MCF 10A (cell line): ENCODE measurements at regions not wholly inside any gene's neighbourhood (a gene's known extent, or its start where the extent isn't known, plus 50 kb on each side); places are given as distances from the start of the nearest gene placed in this dataset.
"Not testable (repeated sequence)": the region's sequence is repeated elsewhere in the genome, so short reads cannot be mapped to it uniquely, and the experiment has no call there.

Experiments
- BruUV-seq: library from RNA; stranded (reverse); fragments of 400-500 nt; replicated peaks from 2 replicates; lab custom pipeline; 2021; lab: Mats Ljungman, UMichigan
- CTCF ChIA-PET: fragments of 300-600 bp; sonication (Branson Sonifier 250); formaldehyde crosslinking; extraction: SDS; loops from one replicate; lab custom pipeline; 2021; ENCODE audit warnings: antibody characterized with exemption, inconsistent platforms; lab: Yijun Ruan, JAX
- POLR2A ChIA-PET: fragments of 300-600, 350-650 bp; sonication (Branson Sonifier 250); formaldehyde crosslinking; extraction: SDS; loops from one replicate; lab custom pipeline; 2020; ENCODE audit warnings: antibody characterized with exemption, inconsistent platforms; lab: Yijun Ruan, JAX
- DNase-seq: peaks from one replicate; pipeline ENCODE4 v3.0.0-alpha.2; 2018; ENCODE audit not compliant: unreplicated experiment
- H3K27ac Mint-ChIP-seq: one replicate; pipeline ENCODE4 v1.8.0; 2022; ENCODE audit warnings: mild to moderate bottlenecking, low read depth, mixed read lengths; ENCODE audit not compliant: unreplicated experiment
- H3K27me3 Mint-ChIP-seq: one replicate; pipeline ENCODE4 v1.8.0; 2022; ENCODE audit warnings: mixed read lengths; ENCODE audit not compliant: insufficient read depth, unreplicated experiment
- H3K36me3 Mint-ChIP-seq: one replicate; pipeline ENCODE4 v1.8.0; 2022; ENCODE audit warnings: mild to moderate bottlenecking, moderate library complexity, mixed read lengths; ENCODE audit not compliant: insufficient read depth, unreplicated experiment
- H3K4me1 Mint-ChIP-seq: one replicate; pipeline ENCODE4 v1.8.0; 2022; ENCODE audit warnings: mixed read lengths; ENCODE audit not compliant: insufficient read depth, unreplicated experiment
- H3K4me3 Mint-ChIP-seq: one replicate; pipeline ENCODE4 v1.8.0; 2022; ENCODE audit warnings: mild to moderate bottlenecking, moderate library complexity, mixed read lengths; ENCODE audit not compliant: unreplicated experiment
- H3K9me3 Mint-ChIP-seq: one replicate; pipeline ENCODE4 v1.8.0; 2022; ENCODE audit warnings: mixed read lengths; ENCODE audit not compliant: unreplicated experiment
- intact Hi-C: fragments of 100-400 bp; cut with micrococcal nuclease; formaldehyde crosslinking; loops from 2 replicates; pipeline ENCODE4 v1.14.1; 2022

GRCh38 chr2:91549316-91549715, 2857.8 kb downstream of the RPIA start:
- H3K4me1 Mint-ChIP-seq, H3K4me3 Mint-ChIP-seq, intact Hi-C loops, POLR2A ChIA-PET, H3K36me3 Mint-ChIP-seq, BruUV-seq, H3K27me3 Mint-ChIP-seq, H3K9me3 Mint-ChIP-seq, CTCF ChIA-PET: not testable (repeated sequence)
- peak; percentile 58 for DNase-seq
- peak overlapping the region; percentile 77 for H3K27ac Mint-ChIP-seq

GRCh38 chr2:91558234-91558633, 2866.8 kb downstream of the RPIA start:
- H3K4me3 Mint-ChIP-seq, DNase-seq, H3K4me1 Mint-ChIP-seq, POLR2A ChIA-PET, intact Hi-C loops, BruUV-seq, CTCF ChIA-PET, H3K36me3 Mint-ChIP-seq, H3K27ac Mint-ChIP-seq: not testable (repeated sequence)
- H3K27me3 Mint-ChIP-seq = peaks cover 37% of the 10 kb centered on the region
- H3K9me3 Mint-ChIP-seq = peaks cover 30% of the 10 kb centered on the region

- not testable (repeated sequence) for H3K36me3 Mint-ChIP-seq
These were observed 2867.8 kb downstream of the RPIA start for GRCh38 chr2:91559269-91559668.

GRCh38 chr2:91559886-91560614, 2868.6 kb downstream of the RPIA start:
- H3K4me3 Mint-ChIP-seq, intact Hi-C loops, H3K4me1 Mint-ChIP-seq, DNase-seq, H3K27ac Mint-ChIP-seq, POLR2A ChIA-PET, H3K36me3 Mint-ChIP-seq, BruUV-seq, CTCF ChIA-PET: not testable (repeated sequence)
- Mint-ChIP-seq H3K9me3 (peaks cover 30% of the 10 kb centered on the region), H3K27me3 (peaks cover 37% of the 10 kb centered on the region)

More at GRCh38 chr2:91559269-91559668, 2867.8 kb downstream of the RPIA start:
- H3K4me1 Mint-ChIP-seq, DNase-seq, POLR2A ChIA-PET, intact Hi-C loops, CTCF ChIA-PET, H3K27ac Mint-ChIP-seq, H3K4me3 Mint-ChIP-seq, BruUV-seq: not testable (repeated sequence)
- H3K9me3 Mint-ChIP-seq = peaks cover 30% of the 10 kb centered on the region
- peaks cover 37% of the 10 kb centered on the region for H3K27me3 Mint-ChIP-seq

GRCh38 chr2:91562184-91562583, 2870.7 kb downstream of the RPIA start:
- H3K4me1 Mint-ChIP-seq, POLR2A ChIA-PET, BruUV-seq, H3K36me3 Mint-ChIP-seq, intact Hi-C loops, H3K4me3 Mint-ChIP-seq, DNase-seq, H3K27ac Mint-ChIP-seq, CTCF ChIA-PET: not testable (repeated sequence)
- Mint-ChIP-seq H3K27me3 (peaks cover 37% of the 10 kb centered on the region), H3K9me3 (peaks cover 30% of the 10 kb centered on the region)

GRCh38 chr2:91564700-91565099, 2873.2 kb downstream of the RPIA start:
- intact Hi-C loops, DNase-seq, H3K36me3 Mint-ChIP-seq, H3K4me1 Mint-ChIP-seq, BruUV-seq, H3K27ac Mint-ChIP-seq, POLR2A ChIA-PET, CTCF ChIA-PET, H3K4me3 Mint-ChIP-seq: not testable (repeated sequence)
- H3K27me3 Mint-ChIP-seq = peaks cover 16% of the 10 kb centered on the region
- peaks cover 15% of the 10 kb centered on the region for H3K9me3 Mint-ChIP-seq

- H3K27me3 Mint-ChIP-seq, intact Hi-C loops, CTCF ChIA-PET, BruUV-seq, H3K4me1 Mint-ChIP-seq, H3K27ac Mint-ChIP-seq, H3K9me3 Mint-ChIP-seq, H3K36me3 Mint-ChIP-seq, H3K4me3 Mint-ChIP-seq, POLR2A ChIA-PET, DNase-seq: not testable (repeated sequence)
These were observed 2874.4 kb downstream of the RPIA start for GRCh38 chr2:91565689-91566430.

GRCh38 chr2:91566611-91567010, 2875.1 kb downstream of the RPIA start:
- H3K4me1 Mint-ChIP-seq, intact Hi-C loops, H3K27me3 Mint-ChIP-seq, BruUV-seq, H3K4me3 Mint-ChIP-seq, H3K36me3 Mint-ChIP-seq, CTCF ChIA-PET, DNase-seq, H3K27ac Mint-ChIP-seq, H3K9me3 Mint-ChIP-seq, POLR2A ChIA-PET: not testable (repeated sequence)
